MV-4-11 (cell line): ENCODE measurements at regions not wholly inside any gene's neighbourhood (a gene's known extent, or its start where the extent isn't known, plus 50 kb on each side); places are given as distances from the start of the nearest gene placed in this dataset.
"Not testable (repeated sequence)": the region's sequence is repeated elsewhere in the genome, so short reads cannot be mapped to it uniquely, and the experiment has no call there.

Experiments used
- DNase-seq: peaks from one replicate; lab custom pipeline; 2025; lab: John Stamatoyannopoulos, UW

DNA sequence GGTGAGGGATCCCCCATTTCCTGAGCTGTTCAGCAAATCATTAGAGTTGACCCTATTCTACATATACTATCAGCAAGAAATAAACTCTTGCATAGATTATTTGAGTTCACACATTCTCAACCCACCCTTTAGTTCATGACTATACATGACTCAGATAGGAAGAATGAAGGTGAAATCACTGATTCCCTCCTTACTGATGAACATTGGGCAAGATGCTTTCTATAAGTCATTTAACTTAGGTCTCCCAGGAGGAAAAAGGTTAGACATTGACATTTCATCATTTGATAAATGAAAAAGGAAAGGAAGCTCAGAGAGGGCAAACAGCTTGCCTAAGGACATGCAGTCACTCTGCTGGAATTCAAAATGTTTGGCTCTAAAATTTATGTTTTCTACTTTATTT lies 408.0 kb downstream of the TMEM182 start:
- no peak for DNase-seq

DNA sequence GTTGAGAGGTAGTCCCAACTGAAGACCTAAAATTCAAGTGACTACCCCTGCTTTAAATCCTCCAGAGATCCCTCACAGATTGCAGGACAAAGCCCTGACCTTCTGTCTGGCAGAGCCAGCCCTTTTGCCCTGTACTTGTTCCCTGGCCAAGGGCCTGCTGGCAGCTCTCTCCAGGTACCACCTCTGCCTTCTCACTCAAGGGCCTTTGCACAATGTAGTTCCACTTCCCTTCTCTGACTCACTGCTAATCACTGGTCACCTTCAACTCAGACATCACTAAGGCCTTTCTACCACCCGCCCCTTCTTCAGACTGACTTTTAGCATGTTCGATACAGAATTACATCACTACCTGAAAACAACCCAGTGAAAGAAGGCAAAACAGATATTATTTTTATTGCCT lies 411.0 kb downstream of the TMEM182 start:
- DNase-seq: no peak

DNA sequence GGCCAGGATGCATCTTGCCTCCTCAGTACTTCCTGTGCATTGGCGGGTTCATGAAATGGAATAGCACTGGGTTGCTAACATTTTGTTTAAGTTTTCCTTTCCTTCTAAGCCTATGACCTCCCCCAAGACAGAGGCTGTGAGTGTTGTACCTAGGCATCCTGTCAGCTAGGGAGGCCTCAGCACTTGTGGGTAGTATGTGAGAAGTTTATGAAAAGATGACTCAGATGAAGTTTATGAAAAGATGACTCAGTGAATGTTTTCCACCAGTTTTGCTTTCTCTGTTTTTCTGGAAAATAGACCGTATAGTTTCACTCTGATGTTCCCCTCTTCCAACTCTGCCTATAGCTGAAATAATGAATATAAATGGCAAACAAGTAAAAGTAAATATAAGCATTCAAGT lies 412.9 kb downstream of the TMEM182 start:
- peak; percentile 17 for DNase-seq

DNA sequence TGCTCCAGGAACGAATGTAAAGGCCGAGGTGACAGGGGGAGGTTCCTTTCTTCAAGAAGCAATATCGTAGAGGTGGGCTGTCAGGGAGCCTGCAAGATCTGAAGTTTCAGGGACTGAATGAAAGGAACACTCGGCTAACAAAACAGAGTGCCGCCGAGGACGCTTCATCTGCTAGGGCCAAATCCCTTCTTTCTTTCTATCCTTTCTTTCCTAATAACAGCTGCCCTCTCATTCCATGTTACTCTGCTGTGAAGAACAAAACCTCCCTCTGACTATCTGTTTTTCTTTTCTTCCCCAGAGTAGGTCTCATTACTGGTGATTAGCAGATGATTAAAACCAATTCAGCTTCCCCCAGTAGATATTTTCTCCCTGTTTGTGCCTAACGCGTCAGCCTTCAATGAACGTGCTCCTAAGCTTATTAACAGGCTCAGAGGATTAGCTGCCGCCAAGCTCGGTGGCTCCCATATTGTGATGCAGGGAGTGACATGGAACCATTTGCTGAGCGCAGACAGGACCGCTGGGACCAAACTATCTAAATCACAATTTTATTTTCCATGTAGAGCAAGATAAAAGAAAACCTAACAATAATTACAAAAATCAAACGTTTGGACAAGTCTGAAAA lies 414.6 kb downstream of the TMEM182 start:
- DNase-seq: no peak

DNA sequence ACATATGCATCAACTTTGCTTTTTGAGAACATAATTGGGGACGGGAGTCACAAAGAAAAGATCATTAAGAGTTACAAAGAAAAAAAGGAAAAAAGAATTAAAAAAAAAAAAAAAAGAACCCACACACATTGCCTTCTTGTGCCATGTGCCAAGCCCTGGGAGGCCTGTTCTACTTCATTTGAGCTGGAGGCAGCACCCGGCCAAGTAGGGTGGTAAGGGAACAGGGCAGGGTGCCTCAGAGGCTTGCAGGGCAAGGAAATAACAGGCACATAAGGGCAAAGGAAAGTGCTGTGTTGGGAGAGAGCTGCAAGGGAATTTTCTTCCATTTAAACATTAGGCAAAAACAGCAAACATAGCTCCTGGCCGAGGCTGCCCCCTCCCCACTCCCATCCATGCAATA lies 418.0 kb downstream of the TMEM182 start:
- no peak for DNase-seq

DNA sequence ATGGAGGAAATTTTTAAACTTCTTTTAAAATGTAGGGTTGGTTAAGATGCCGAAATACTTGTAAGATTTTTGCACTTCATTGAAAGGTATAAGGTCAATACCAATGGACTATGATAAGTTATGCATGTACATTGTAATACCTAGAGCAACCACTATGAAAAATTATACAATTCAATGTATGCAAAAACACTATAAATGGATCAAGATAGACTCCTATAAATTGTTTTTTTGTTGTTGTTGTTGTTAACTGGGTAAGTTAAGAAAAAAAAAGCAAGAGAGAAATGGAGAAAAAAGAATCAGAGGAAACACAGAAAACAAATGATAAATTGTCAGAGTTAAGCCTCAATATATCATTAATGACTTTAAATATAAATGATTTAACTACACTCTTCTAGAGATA lies 421.2 kb downstream of the TMEM182 start:
- DNase-seq: no peak

DNA sequence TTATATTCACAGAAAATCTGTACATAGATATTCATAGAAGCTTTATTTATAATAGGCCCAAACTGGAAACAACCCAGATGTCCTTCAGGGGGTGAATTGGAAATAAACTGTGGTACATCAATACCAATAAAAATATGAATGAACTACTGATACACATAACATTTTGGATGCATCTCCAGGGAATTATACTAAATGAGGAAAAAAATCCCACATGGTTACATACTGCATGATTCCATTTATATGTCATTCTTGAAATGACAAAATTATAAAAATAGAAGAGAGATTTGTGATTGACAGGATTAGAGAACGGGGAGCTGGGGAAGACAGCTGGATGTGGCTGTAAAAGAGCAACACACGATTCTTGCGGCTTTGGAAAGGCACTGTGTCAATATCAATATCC lies 435.0 kb downstream of the TMEM182 start:
- no peak for DNase-seq

DNA sequence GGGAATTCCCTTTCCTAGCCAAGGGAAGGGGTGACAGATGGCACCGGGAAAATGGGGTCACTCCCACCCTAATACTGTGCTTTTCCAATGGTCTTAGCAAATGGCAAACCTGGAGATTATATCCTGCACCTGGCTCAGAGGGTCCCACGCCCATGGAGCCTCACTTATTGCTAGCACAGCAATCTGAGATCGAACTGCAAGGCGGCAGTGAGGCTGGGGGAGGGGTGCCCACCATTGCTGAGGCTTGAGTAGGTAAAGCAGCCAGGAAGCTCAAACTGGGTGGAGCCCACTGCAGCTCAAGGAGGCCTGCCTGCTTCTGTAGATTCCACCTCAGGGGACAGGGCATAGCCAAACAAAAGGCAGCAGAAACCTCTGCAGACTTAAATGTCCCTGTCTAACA lies 438.9 kb downstream of the TMEM182 start:
- DNase-seq: not testable (repeated sequence)

DNA sequence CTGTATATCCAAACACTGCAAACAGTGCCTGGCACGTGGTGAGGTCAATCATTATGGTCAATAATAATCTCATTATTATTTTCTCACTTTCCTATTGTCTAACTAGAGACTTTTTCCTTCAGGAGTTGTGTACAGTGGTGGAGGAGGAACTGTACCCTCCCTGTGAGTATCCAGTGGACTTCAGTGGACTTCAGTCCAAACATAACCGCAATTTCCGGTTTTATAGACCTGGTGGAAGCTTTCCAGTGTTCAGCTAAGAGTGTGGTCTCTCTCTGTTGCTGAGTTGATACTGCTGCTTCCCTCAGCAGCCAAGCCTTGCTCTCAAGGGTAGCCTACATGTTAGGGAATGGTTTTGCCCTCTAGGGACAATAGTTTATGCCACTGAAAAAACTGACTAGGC lies 447.1 kb downstream of the TMEM182 start:
- no peak for DNase-seq

DNA sequence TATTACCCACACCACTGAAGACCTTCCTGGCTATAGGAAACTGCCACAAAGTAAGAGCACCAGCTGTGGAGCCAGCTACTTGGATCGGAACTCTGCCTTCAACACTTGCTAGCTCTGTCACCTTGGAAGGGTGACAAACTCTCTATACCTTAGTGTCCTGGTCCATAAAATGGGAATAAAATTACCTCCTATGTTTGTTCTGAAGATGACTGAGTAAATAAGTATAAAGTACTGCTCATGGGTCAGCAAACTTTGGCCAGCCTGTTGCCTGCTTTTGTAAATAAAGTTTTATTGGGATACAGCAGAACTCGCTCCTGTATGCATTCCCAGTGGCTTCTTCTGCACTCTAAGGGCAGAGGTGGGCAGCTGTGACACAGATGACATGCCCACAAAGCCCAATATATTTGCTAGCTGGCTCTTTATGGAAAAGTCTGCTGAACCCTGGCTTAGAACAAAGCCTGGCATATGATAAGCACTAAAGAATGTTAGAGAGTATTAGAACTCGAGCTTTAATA lies 451.3 kb downstream of the TMEM182 start:
- DNase-seq: no peak

DNA sequence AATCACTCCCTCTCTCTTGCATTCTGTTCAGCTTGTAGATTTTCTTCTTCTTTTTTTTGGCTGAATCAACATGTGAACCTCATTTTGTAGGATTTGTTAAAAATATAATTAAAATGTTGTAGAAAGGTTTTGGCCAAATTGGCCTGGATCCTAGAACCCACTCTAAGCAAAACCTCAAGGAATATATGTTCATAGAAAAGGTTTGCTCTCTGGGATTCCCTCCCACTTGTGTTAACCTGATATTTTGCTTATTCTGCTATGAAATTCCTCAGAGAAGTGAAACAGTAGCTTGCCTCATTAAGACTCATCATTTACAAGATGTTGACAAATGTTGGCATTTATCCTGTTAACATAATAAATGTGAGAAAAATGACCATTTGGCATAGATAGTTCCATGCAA lies 456.7 kb downstream of the TMEM182 start:
- no peak for DNase-seq

DNA sequence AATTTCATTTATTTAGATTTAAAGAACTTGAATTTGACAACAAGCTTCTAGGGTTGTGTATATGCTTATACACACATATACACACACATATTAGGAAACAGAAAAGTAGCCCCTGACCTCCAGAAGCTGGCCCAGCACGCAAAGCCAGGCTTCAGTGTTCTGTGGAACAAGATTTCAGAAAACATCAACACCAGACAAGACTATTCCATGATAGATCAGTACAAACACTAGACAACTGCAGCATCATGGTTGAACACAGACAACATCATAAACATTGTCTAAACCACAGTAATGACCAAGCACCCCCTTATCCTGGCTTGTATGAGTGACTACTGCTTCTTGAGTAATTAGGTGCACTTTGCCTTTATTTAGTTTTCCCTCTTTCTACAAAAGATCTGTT lies 457.6 kb downstream of the TMEM182 start:
- DNase-seq: no peak

DNA sequence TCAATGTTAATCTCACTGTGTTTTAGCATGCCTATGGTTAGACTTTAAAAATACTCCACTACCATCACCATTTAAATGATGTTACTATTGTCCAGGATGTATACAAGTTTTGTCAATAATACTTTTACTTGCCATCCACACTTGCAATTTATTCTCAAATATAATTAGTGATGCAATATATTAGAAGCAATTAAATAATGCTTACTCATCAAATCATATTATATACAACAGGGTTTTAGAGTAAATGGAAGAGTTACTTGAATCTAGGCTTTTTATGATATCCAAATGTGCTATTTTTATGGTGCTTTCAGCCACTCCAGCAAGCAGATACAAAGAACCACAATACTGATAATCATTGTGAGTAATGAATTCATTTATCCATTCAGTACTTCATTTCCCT lies 461.1 kb downstream of the TMEM182 start:
- DNase-seq: no peak

DNA sequence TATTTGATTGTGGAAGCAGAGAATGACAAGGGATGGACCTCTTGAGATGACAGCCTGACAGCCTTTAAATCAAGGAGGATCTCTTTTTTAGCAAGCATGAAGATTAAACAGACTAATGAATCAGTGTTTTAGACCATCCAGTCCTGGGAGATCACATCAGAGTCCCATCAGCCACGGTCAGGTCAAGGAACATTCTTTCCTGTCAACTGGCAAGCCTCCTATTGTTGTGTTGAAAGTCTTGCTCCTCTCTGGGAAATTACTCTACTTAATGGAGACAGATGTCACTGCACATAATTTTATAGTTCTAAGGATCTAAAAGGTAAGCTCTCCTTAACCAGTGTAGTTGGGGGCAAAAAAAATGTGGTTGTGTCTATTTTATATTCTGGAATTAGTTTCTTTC lies 469.0 kb downstream of the TMEM182 start:
- no peak for DNase-seq

DNA sequence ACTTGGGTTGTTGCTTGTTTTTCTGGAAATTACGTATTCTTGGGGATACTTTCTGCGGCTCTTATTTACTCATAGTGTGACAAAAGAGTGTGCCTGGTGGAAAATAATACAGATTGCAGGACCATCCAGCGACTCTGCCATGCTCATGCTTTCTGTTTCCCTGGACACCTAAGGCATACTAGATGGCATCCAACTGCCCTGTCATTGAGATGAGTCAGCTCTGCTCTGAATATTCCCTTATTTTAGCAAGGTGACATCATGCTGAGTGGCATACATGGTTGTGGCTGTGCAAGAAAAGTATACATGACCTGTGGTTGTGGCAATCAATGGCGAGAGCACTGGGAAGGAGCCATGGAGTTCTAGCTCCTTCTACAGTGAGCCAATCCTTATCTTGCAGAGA lies 471.0 kb downstream of the TMEM182 start:
- no peak for DNase-seq

DNA sequence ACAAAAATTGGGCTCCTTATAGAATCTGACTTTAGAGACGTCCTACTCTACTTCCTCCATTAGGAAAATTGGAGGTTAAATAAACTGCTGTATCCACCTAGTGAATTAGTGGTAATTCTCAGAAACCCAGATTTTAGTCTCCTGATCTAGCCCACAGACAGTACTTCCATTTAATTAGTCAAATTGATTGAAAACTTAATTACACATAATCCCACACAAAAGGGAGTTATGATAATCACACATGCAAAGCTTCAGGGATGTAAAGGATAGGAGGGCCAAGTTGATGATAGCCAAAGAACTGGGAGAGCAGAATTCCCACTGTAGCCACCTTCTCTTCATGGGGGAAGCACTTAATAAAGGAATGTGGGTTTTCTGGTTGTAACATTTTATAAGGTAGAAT lies 471.9 kb downstream of the TMEM182 start:
- no peak for DNase-seq

DNA sequence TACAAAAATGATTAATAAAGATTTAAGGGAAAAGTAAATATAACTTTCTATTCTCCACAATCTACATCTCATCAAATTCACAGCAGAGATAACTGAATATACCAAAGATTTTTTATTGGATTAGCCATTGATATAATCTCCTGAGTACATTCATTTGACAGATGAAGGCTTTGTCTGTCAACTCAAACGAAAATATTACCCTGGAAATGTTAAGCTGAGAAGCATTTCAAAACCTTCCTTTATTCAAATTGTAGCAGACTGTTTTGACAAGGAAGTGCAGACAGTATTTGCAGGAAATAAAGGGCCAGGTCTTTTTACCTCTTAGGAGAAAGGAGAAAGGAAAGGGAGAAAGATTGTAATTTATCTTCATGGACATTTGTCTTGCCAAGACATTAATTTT lies 473.5 kb downstream of the TMEM182 start:
- no peak for DNase-seq

DNA sequence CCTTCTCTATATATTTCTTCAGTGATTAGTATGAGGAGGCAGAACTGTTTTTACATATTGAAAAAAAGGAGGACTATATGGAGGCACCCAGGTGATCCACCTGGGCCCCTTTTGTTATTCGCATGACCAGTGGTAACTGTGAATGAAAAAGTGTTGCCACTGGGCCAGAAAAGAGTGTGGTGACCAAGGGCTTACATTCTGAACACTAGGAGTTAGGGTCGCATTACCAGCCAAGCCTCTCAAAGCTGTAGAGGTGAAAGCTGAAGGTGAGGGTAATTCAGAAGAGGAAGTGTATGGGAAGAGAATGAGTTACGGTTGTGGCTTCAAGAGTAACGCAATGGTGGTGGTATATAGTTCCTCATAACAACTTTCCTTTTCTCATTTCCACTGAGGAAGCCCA lies 487.6 kb downstream of the TMEM182 start:
- peak; percentile 73 for DNase-seq

DNA sequence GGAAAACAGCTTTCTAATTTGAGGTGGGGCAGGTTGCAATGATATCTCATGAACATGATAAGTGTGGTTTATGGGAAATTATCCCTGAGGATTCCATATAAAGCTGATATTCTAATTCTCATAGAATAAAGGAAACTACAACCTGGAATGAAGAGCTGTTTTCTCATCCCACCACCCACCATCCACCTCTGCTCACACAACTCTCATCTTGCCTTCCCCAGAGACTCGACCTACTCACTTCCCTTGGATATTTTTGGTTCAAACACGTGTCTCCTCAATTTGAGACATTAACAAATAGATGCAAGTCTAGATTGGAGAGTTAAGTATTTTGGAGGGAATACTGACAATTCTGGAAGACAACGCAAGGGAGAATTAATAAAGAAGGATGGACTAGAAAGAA lies 490.9 kb downstream of the TMEM182 start:
- no peak for DNase-seq

DNA sequence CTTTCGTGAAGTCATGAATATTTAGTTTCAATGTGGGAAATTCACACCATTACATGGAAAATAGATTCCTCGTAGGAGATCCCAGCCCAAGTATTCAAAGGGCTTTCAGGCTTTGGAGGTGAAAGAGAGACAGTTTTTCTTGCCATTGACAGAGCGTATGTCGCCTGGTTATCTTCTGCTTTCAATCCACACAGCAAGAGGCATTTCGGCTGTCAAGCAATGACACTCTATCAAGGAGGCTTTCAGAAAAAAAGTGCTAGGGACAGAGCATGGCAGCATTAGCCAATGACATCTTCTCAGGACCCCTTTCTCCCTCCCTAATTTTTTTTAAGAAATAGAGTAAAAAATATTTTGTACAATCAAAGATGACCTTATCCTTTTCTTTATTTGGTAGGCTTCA lies 492.8 kb downstream of the TMEM182 start:
- DNase-seq: no peak

DNA sequence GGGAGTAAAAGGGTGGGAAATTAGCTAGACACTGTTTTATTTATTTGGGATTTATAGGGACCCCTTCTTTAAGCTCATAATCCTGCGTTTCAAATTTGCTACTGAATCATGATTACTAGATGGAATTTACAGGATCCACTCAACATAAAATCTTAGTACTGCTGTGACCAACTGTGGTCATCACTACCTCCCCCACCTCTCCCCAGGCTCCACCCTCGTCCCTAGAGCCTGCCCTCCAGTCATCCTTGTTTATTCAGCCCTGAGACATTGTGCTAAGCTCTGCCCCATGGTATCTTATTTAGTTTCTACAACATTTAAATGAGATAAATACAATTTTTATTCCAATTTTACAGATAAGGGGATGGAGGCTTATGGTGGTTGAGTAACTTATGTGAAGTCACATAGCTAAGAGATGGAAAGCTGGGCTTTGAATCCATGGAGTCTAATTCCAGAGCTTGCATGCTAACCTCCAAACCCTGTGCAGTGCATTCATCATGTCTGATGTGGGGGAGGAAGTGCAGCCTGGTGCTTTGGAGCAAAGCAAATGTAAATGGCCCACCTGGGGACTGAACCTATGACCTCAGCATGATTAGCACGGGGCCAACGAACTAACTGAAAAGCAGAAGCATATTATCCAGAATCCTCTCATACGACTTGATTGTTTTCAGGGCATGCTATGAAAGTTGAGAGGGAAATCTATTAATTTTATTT lies 502.4 kb downstream of the TMEM182 start:
- no peak for DNase-seq

DNA sequence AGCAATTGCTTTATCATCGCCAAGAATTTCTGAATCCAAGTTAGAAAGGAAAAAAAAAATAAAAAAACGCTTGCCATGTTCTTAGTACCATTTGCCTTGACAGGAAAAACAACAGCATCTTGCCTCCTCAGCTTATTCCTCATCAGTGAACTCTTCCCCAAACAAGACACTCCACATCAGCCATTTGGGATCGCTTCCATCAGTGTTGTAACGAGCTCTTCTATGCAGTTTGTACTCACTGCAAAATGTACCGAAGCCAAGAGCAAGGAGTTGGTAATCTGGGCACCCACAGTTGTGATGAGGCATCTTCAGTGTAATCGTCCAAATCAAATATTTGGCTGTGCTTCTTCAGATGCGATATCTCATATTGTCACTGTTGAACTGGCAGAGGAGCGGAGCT lies 503.7 kb downstream of the TMEM182 start:
- DNase-seq: no peak

DNA sequence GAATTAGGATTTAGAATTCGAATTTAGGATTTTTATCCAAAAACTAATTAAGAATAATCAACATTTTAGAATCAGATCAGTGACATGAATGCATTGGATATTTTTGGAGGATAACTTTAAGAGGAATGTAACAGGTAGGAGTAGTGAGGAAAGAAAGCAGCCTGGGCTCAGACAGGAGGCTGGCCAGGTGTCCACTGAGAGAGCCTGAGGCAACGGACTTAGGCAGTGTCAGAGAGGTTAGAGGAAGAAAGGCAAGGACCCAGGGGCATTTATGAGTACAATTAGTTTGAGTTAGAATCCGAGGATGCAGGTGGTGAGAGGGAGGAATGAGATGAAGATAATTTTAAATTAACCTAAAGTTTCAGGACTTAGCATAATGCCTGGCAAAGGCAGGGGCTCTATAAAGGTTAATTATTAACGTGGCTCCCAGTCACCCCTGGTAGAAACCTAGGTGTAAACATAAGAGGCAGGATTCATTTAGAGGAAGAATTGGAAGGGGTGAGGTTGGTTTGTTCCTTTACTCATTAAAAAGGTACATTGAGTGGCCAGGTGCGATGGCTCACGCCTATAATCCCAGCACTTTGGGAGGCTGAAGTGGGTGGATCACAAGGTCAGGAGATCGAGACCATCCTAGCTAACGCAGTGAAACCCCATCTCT lies 507.1 kb downstream of the TMEM182 start:
- DNase-seq: no peak
